ENCODE measurements at regions not wholly inside any gene's neighbourhood (a gene's known extent, or its start where the extent isn't known, plus 50 kb on each side); places are given as distances from the start of the nearest gene placed in this dataset.
A peak's percentile ranks its signal among the peaks of the same experiment; 100 is the strongest.

GRCh38 chr6:27126815-27127537 lies 120.5 kb upstream of the PRSS16 start (continued):
- TF ChIP-seq MXI1 (IDR thresholded peaks at IDR 0.05; ENCODE audit: low read depth, low read length) (peak; percentile 69), NBN (IDR thresholded peaks at IDR 0.05) (peak; percentile 45; the same call in 1 of the 2 replicates), EED (IDR thresholded peaks at IDR 0.05; ENCODE audit: low read depth) (peak; percentile 78), POLR2A (IDR thresholded peaks at IDR 0.05; ENCODE audit: low read depth, low read length) (peak; percentile 54), ZNF592 (IDR thresholded peaks at IDR 0.05) (peak; percentile 81), NFYA (IDR thresholded peaks at IDR 0.05; ENCODE audit: borderline replicate concordance, low read depth, low read length) (no peak), RB1 (IDR thresholded peaks at IDR 0.05; ENCODE audit: borderline replicate concordance) (no peak), ATF7 (IDR thresholded peaks at IDR 0.05; ENCODE audit: low read depth) (no peak), POLR2AphosphoS2 (IDR thresholded peaks at IDR 0.05; ENCODE audit: low read depth, low read length) (no peak), JUND (IDR thresholded peaks at IDR 0.05; ENCODE audit: low read depth, low read length) (no peak), ASH2L (IDR thresholded peaks at IDR 0.05; ENCODE audit: borderline replicate concordance, low read depth) (no peak; the same call in 1 of the 2 replicates)
